Fibroblast of lung (primary cell): ENCODE measurements at regions not wholly inside any gene's neighbourhood (a gene's known extent, or its start where the extent isn't known, plus 50 kb on each side); places are given as distances from the start of the nearest gene placed in this dataset.

Experiments used
- CTCF ChIP-seq, 2 donors: IDR thresholded peaks in 1 of 2; conservative IDR thresholded peaks in 1 of 2; 1 replicate in 1 of 2; 2 replicates in 1 of 2; pipeline ENCODE4 v1.5.1; 2011 to 2012; ENCODE audit warnings: low read length in 2 of 2, control low read depth in 1 of 2, inconsistent platforms in 1 of 2, low read depth in 1 of 2, mild to moderate bottlenecking in 1 of 2
- EZH2 ChIP-seq: IDR thresholded peaks from 2 replicates; pipeline ENCODE4 v1.5.1; 2012; ENCODE audit warnings: low read length, control low read depth, mild to moderate bottlenecking; ENCODE audit errors: missing control alignments

- TF ChIP-seq CTCF (conservative IDR thresholded peaks at IDR 0.05 in 1 of 2, IDR thresholded peaks at IDR 0.05 in 1 of 2; ENCODE audit: low read depth in 1 of 2, low read length in 2 of 2) (no peak), EZH2 (no peak)
Observed at GRCh38 chr1:168861421-168862004, 132.5 kb upstream of the DPT start.
